Liver (tissue), 3 donors: ENCODE measurements at regions not wholly inside any gene's neighbourhood (a gene's known extent, or its start where the extent isn't known, plus 50 kb on each side); places are given as distances from the start of the nearest gene placed in this dataset.

Experiments
- CTCF ChIP-seq: fragments of 150-350 bp; IDR thresholded peaks from 2 replicates; pipeline ENCODE4 v1.5.1; 2017; ENCODE audit warnings: improper control_type of control experiment, low read depth, low read length; ENCODE audit not compliant: missing input control
- EGR1 ChIP-seq, 2 donors: IDR thresholded peaks; 2 replicates each; pipeline ENCODE4 v1.6.1; 2016 to 2018; ENCODE audit warnings: antibody characterized with exemption in 2 of 2, low read depth in 2 of 2
- FOXA2 ChIP-seq: IDR thresholded peaks from 2 replicates; pipeline ENCODE4 v1.6.1; 2016; ENCODE audit warnings: antibody characterized with exemption
- GABPA ChIP-seq, 2 donors: IDR thresholded peaks in 1 of 2; conservative IDR thresholded peaks in 1 of 2; 2 replicates each; pipeline ENCODE4 v1.6.1; 2016; ENCODE audit warnings: antibody characterized with exemption in 2 of 2, mild to moderate bottlenecking in 1 of 2, moderate library complexity in 1 of 2
- HNF4A ChIP-seq, 2 donors: conservative IDR thresholded peaks; 2 replicates each; pipeline ENCODE4 v1.6.1; 2016; ENCODE audit warnings: antibody characterized with exemption in 2 of 2, mild to moderate bottlenecking in 2 of 2
- HNF4G ChIP-seq: IDR thresholded peaks from 2 replicates; pipeline ENCODE4 v1.6.1; 2016; ENCODE audit warnings: antibody characterized with exemption
- MAX ChIP-seq: IDR thresholded peaks from 2 replicates; pipeline ENCODE4 v1.6.1; 2016; ENCODE audit warnings: antibody characterized with exemption
- SP1 ChIP-seq: IDR thresholded peaks from 2 replicates; pipeline ENCODE4 v1.6.1; 2018; ENCODE audit warnings: antibody characterized with exemption, mild to moderate bottlenecking
- YY1 ChIP-seq: IDR thresholded peaks from 2 replicates; pipeline ENCODE4 v1.6.1; 2016; ENCODE audit warnings: antibody characterized with exemption, mild to moderate bottlenecking
- ZBTB33 ChIP-seq: IDR thresholded peaks from 2 replicates; pipeline ENCODE4 v1.6.1; 2016; ENCODE audit warnings: antibody characterized with exemption
- TF ChIP-seq, protein P1 (sequence below): IDR thresholded peaks from 2 replicates; pipeline ENCODE4 v1.6.1; 2016; ENCODE audit warnings: antibody characterized with exemption, mild to moderate bottlenecking
- donor health status: healthy.
- donor health status: healthy.

GRCh38 chr1:214136324-214136919 lies 144.5 kb upstream of the SMYD2 start:
- TF ChIP-seq CTCF (no peak), FOXA2 (no peak), SP1 (no peak), ZBTB33 (no peak), YY1 (no peak), HNF4A (conservative IDR thresholded peaks at IDR 0.05) (no peak), GABPA (IDR thresholded peaks at IDR 0.05 in 1 of 2, conservative IDR thresholded peaks at IDR 0.05 in 1 of 2) (no peak), MAX (no peak), HNF4G (no peak), EGR1 (IDR thresholded peaks at IDR 0.05; ENCODE audit: low read depth in 2 of 2) (no peak)
- TF ChIP-seq, protein P1, sequence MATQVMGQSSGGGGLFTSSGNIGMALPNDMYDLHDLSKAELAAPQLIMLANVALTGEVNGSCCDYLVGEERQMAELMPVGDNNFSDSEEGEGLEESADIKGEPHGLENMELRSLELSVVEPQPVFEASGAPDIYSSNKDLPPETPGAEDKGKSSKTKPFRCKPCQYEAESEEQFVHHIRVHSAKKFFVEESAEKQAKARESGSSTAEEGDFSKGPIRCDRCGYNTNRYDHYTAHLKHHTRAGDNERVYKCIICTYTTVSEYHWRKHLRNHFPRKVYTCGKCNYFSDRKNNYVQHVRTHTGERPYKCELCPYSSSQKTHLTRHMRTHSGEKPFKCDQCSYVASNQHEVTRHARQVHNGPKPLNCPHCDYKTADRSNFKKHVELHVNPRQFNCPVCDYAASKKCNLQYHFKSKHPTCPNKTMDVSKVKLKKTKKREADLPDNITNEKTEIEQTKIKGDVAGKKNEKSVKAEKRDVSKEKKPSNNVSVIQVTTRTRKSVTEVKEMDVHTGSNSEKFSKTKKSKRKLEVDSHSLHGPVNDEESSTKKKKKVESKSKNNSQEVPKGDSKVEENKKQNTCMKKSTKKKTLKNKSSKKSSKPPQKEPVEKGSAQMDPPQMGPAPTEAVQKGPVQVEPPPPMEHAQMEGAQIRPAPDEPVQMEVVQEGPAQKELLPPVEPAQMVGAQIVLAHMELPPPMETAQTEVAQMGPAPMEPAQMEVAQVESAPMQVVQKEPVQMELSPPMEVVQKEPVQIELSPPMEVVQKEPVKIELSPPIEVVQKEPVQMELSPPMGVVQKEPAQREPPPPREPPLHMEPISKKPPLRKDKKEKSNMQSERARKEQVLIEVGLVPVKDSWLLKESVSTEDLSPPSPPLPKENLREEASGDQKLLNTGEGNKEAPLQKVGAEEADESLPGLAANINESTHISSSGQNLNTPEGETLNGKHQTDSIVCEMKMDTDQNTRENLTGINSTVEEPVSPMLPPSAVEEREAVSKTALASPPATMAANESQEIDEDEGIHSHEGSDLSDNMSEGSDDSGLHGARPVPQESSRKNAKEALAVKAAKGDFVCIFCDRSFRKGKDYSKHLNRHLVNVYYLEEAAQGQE = no peak
